HG03175 (cell line): ENCODE measurements at regions not wholly inside any gene's neighbourhood (a gene's known extent, or its start where the extent isn't known, plus 50 kb on each side); places are given as distances from the start of the nearest gene placed in this dataset.
"Not testable (repeated sequence)": the region's sequence is repeated elsewhere in the genome, so short reads cannot be mapped to it uniquely, and the experiment has no call there.

Experiments
- ATAC-seq: cut with Tn5 transposase; IDR thresholded peaks from one replicate; pipeline ENCODE4 v1.9.1; 2021; ENCODE audit warnings: mild to moderate bottlenecking, moderate library complexity; ENCODE audit not compliant: unreplicated experiment

DNA sequence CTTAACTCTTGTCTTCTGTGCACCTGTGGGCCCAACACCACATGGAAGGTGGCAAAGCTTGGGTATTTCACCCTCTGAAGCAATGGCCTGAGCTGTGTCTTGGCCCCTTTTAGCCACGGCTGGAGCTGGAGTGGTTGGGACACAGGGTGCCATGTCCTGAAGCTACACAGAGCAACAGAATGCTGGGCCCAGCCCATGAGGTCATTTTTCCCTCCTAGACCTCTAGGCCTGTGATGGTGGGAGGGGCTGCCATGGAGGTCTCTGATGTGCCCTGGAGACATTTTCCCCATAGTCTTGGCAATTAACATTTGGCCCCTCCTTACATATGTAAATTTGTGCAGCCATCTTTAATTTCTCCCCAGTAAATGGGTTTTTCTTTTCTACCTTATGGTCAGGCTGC, 620.8 kb downstream of the RFPL4B start:
- no peak for ATAC-seq

DNA sequence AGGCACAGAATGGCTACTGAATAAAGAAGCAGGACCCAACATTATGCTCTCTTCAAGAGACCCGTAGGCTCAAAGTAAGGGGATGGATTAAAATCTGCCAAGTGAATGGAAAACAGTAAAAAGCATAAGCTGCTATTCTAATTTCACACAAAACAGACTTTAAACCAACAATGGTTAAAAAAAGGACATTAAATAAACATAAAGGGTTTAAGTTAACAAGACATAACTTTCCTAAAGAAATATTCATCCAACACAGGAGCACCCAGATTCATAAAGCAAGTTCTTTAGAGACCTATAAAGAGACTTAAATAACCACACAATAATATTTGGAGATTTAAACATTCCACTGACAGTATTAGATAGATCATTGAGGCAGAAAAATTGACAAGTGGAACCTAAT, 624.5 kb downstream of the RFPL4B start:
- ATAC-seq, result no peak

DNA sequence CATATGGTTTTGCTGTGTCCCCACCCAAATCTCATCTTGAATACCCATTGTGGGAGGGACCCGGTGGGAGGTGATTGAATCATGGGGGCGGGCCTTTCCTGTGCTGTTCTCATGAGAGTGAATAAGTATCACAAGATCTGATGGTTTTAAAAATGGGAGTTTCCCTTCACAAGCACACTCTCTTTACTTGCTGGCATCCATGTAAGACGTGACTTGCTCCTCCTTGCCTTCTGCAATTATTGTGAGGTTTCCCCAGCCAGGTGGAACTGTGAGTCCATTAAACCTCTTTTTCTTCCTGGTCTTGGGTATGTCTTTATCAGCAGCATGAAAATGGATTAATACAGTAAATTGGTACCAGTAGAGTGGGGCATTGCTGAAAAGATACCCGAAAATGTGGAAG, 627.8 kb downstream of the RFPL4B start:
- not testable (repeated sequence) for ATAC-seq

DNA sequence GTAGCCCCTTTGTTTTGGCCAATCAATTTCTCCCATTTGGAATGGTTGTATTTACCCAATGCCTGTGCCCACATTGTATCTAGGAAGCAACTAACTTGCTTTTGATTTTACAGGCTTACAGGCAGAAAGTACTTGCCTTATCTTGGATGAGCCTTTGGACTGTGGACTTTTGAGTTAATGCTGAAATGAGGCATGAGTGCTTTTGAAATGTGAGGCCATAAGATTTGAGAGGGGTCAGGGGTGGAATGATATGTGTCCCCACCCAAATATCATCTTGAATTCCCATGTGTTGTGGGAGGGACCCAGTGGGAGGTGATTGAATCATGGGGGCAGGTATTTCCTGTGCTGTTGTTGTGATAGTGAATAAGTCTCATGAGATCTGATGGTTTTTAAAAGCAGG, 629.4 kb downstream of the RFPL4B start:
- not testable (repeated sequence) for ATAC-seq

DNA sequence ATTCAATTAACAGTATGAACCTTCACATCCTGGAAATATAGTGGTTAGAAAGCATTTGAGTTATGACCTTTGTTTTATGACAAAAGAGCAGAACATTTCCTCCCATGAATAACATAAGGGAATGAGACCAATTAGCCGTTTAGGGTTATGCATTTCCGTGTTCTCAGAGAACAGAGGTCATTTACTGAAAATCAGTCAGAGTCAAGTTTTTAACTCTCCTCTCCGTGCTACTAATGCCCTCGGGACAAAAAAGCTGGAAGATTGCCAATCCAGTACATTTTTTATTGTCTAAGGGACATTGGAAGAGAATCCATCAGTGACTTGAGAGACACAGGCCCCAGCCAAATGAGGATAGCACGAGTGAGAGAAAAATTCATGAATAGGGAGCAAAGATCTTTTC, 632.7 kb downstream of the RFPL4B start:
- ATAC-seq, result no peak

DNA sequence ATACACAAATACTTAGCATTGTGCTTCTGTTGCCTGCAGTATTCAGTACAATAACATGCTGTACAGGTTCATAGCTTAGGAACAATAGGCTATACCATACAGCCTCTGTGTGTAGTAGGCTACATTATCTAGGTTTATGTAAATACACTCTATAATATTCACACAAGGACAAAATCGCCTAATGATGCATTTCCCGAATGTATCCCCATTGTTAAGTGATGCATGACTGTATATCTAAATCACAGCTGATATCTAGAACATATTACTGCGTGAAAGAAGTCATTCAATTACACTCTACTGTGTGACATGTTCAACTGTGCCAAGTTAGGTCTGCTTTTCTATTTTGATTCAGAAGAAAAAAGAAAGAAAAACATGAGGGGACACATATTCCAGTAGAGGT, 633.5 kb downstream of the RFPL4B start:
- no peak for ATAC-seq

DNA sequence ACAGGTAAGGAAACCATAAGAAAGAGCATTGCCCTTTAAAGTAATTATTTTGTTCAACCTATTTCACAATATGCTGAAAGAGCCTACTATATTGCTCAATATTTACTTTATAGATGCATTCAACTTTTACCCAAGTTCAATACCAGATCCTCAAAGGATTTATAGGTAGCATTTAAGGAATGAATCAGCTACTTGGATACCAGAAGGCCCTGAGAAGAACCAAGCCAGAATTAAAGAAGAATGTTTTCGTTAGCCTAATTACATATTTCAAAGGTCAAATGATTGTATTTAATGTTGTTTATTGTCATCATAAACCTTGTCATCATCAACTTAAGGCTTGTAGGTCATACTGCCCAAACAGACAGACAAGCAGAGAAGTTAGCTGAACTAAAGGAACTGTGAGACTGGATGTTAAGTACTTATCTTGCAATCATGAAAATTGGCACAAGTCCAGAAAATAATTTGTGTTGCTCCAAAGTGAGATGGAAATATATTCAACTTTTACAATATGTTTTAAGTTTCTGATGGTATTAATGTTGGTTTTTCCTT, 636.7 kb downstream of the RFPL4B start:
- ATAC-seq, result no peak

DNA sequence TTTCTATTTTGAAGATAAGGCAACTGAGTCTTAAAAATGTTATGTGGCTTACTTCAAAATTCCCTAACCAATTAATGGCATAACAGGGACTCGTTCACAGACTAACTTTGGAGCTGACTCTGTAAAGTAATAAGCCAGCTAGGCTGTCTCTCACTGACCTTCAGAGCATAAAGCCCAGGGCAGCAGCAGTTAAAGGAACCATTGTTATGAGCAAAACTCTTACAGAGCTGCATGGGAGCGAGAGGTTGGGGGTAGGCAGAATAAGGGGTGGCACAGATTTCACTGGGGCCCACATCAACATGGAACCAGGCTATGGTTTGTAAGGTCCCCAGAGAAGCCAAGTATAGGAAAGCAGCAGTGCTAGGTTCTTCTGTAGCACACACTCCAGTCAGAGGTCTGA, 637.8 kb downstream of the RFPL4B start:
- no peak for ATAC-seq

DNA sequence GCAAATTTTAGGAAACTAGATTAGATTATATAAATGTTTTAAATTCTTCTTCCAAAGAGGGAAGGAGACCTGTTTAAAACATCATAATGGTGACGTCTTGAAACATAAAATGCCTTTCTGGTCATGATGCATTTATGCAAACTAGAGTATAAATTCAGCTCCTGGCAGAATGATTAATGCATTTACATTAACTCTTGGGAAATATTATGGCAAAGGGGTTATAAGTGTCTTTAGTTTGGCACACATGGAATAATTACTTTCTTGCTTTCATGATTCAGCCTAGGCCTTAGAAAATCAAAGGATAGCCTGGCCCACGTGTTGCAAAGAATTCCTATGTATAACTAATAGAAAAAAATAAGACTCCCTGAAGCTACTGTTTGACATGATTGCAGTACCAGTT, 639.2 kb downstream of the RFPL4B start:
- no peak for ATAC-seq

DNA sequence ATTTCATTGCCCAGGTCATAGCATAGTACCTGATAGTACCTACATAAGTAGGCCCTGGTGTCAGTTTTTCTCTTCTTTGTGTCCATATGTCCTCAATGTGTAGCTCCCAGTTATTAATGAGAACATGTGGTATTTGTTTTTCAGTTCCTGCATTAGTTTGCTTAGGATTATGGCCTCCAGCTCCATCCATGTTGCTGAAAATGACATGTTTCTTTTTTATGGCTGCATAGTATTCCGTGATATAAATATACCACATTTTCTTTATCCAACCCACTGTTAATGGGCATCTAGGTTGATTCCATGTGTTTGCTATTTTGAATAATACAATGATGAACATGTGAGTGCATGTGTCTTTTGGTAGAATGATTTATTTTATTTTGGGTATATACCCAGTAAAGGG, 641.6 kb downstream of the RFPL4B start:
- no peak for ATAC-seq

DNA sequence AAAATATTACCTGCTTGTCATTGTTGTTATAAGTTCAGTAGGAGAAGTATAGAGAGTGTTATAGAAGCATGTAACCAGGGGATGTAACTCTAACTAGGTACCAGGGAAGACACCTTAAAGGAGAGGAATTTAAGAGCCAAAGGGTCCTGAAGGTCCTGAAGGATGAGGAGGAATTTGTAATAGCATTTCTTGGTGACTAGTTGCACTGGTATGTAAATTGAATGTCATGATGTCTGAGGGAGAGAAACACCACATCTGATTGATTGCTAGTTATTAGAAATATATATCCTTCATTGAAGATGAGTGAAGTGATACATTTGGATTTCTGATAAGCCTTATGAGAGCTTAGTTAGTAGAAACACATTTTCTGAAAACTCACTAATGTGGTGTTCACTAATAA, 643.8 kb downstream of the RFPL4B start:
- no peak for ATAC-seq

DNA sequence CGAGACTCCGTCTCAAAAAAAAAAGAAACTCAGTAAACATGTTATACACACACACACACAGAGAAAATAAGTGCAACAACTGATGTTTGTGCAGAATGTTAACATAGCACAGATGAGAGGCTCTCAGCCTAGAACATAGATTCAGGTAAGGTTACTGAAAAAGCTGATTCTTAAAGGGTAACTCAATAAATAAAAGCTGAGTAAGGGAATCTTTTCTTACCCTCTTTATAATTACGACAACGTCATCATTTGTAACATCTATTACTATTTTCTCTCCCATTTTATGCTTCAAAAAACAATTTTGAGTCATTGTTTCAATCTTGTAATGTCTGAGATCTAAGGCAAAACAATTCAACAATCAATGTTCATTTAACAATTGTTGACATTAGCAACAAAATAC, 644.8 kb downstream of the RFPL4B start:
- no peak for ATAC-seq

DNA sequence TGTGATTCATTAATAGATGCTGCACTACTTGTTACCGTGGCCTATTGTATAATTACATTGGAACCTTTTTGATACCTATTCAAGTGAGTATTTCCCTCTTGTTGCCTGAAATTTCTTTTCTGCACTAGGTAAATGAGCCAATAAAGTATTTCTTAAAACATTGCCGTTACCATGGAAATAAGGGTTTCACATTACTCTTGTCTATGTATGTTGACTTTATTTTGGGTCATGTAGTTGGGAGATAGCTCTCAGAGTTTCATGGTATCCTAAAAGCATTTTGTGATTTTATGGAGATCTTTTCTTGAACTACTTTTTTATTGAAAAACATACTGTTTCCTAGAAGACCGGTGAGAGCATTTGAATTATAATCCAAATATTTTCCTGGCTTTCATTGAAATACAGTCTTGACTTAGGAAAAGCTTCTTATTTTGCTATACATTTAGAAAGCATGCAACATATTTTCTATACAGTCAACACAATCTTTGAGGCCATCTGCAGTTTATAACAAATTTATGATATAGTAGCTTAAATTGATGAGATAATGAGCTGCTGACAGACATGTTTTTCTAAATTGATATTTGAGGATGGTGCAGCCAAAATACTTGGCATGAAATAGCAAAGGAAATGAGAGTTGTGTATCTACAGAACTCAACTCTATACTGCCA, 650.4 kb downstream of the RFPL4B start:
- ATAC-seq, result no peak

DNA sequence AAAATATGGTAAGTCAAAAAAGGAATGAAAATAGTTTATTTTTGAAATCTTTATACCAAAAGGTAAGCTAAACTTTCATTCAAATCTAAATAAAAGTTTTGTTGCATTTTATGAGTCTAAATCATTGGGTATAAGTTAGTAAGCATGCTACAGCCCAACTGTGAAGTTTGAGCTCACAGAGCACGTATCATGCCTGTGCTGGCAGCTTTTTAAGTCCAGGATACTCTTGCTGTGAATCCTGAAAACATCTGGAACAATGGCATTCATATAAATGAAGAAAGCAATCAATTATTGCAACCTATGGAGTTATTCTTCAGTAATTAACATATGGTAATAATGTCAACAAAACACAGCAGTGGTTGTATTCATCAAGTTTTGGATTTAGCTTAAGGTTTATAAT, 656.9 kb downstream of the RFPL4B start:
- ATAC-seq, result no peak

DNA sequence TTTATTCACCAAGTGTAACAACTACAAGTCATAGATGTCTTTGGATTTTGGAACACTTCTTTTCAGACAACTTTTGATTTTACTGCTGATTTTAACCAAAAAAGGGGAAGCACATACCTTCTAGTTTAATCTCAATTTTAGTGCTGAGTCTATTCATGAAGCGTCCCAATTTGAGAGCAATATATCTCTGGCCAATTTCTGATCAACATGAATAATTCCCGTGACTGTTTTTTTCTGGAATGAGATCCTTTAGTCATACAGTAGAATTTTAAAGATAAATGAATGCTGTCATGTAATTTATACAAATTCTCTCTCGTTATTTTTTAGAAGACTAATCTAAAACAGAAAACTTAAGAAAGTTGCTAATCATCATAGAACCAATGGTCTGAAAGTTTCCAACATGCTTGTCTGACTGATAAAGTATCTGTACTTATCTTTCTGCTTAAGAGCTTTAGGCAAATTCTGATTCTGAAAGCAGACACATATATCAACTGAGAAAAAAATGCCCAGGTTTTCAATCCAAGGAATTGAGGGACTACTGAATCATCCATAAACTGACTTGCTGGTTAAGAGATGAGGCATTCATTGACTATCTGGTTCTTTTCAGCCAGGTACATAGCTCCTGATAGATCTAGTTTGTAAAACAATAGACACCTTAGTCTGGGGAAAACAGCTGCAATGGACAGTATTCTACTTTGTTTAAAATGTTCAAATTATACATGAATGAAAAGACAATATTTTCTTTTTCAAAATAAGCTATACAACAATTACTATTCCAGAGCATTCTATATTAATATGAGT, 657.5 kb downstream of the RFPL4B start:
- no peak for ATAC-seq

DNA sequence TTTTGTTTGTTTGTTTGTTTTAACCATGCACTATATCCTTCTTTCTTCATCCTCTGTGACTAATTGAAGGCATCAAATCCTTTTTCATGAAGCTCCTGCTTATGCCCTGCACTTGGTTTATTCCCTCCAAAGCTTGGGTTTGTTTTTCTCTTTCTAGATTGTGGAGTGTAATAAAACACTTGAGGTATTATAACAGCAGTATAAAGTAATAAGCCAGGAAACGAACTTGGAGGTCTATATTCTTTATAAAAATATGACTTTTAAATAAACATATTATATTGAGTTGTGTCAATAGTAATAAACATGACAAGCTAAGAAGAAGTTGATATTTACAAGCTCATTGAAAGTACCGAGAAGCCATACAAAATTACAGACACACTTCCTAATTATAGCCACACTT, 659.4 kb downstream of the RFPL4B start:
- ATAC-seq, result no peak

DNA sequence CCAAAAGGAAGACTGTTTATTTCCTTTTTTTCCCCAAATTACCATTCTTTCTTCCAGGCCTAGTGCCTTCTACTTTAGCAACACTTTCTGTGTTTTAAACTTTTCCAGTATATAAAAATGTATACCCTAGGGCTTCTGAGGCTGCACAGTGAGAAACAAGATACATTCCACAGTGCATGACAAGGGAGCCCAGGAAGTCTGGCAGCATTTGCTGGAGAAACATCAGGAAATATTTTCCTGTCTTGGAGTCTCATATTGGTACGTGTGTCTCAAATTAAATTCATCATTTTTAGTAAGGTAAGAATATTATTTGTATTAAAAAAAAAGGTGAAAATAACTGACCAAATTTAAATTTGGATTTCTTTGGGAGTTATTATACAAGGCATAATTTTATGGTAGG, 662.6 kb downstream of the RFPL4B start:
- ATAC-seq, result no peak

DNA sequence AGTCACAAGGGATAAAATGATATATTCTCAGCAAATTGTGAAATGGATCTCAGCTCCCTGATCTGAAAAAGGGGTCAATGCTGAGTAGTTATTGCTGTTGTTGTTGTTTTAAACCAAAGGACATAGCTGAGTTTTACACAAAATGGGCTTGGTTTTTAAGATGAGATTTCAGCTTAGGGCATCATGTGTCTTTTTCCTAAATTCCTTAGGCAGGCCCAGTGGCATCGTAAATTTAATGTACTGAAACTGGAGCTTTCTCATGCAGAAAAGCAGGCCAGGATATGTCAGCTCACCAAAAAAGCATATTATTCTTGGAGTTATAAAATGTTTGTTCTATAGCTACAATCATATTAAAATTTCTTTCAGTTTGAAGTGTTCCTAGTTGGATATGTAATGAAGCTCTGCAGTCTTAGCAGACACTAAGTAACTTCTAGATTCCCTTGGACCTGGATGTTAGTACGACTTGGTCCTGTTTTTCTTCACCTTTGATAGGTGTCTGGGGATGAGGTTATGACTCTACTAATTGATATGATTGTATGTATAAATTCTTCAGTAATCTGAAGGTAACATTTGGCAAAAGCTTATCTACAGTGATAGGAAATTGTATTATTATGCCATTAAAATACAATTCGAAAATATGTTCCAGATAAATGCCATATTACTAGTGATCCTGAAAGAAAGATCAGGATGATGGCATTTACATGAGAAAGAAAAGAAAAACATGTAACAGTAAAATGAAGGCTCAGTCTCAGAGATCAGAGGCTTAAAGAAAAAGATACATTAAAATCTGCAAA, 663.3 kb downstream of the RFPL4B start:
- no peak for ATAC-seq

DNA sequence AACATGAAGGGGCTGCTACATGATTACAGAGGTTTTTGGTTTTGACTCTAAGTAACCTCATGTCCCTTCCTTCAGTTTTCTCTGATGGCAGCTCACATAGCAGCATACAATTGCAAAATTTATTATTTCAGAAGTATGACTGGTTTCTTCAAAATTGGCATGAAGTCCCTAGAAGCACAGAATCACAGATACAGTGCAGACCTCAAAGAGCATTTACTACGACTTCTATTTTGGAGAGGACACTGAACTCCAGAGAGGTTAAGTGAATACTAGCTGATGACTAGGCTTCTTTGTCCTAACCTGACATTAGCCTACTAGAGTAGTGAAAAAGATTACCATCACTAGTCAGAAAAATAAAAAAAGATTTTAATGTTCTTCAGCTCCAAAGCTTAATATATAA, 664.3 kb downstream of the RFPL4B start:
- ATAC-seq, result no peak

DNA sequence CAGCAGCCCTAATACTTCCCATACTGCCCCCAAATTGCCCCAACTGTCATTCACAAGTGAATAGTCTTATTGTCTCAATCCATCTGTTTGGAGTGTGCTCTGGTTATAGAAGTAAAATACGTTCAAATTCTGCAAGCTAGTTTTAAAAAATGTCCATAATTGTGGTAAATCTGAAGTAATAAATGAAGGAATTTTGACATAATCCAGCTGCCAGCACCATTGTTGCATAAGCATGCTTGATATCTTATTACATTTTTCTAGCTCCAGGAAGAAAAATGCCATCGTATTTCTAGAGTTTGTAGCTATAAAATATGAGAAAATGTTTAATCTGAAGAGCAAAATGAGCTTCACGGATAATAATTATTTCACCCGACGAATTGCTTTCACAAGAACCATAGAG, 664.7 kb downstream of the RFPL4B start:
- no peak for ATAC-seq

DNA sequence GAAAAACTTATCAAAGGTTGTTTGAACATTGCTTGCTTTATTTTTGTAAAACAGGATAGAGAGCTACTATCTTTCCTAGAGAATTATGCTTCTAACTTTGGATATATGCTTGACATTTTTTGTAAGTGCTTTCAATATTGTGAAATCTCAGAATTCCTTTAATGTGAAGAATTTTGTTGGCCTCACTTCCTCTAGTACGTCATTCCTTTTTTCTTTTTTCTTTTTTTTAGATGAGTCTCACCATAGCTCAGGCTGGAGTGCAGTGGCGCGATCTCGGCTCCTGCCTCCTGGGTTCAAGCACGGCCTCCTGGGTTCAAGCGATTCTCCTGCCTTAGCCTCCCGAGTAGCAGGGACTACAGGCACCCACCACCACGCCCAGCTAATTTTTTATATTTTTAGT, 668.1 kb downstream of the RFPL4B start:
- no peak for ATAC-seq

DNA sequence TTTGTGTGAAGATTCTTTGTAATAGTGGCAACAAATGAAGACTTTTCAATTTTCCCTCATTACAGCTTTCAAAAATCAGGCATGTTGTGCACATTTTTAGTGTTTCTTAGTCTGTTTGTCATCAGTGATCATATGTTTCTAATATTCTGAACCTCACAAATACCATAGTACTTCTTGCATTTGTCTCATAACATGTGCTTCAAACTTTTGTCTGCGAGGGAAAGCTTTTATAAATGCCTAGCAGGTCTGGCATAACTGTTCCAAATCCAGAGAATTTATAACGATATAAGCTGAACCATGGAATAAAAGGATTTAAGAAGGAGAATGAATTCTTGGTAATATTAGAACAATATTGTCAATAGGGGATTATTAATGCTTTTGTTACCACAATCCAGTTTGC, 670.2 kb downstream of the RFPL4B start:
- no peak for ATAC-seq
